ENCODE measurements at regions not wholly inside any gene's neighbourhood (a gene's known extent, or its start where the extent isn't known, plus 50 kb on each side); places are given as distances from the start of the nearest gene placed in this dataset.

GRCh38 chr1:115419571-115419970, 81.5 kb upstream of the NGF start:
- no peak for DNase-seq (ENCODE audit: low read depth in 2 of 2)

GRCh38 chr1:115413621-115414020, 75.6 kb upstream of the NGF start:
- DNase-seq (ENCODE audit: low read depth in 2 of 2) = no peak

GRCh38 chr1:115413208-115413607, 75.2 kb upstream of the NGF start:
- DNase-seq (ENCODE audit: low read depth in 2 of 2) = no peak

- no peak for DNase-seq (ENCODE audit: low read depth in 2 of 2)
These were observed 74.7 kb upstream of the NGF start for GRCh38 chr1:115412733-115413132.

GRCh38 chr1:115412286-115412685, 74.2 kb upstream of the NGF start:
- no peak for DNase-seq (ENCODE audit: low read depth in 2 of 2)

GRCh38 chr1:115411371-115412063, 73.5 kb upstream of the NGF start:
- no peak for DNase-seq (ENCODE audit: low read depth in 2 of 2)

GRCh38 chr1:115409094-115410015, 71.3 kb upstream of the NGF start:
- no peak for DNase-seq (ENCODE audit: low read depth in 2 of 2)

GRCh38 chr1:115408533-115408932, 70.5 kb upstream of the NGF start:
- DNase-seq (ENCODE audit: low read depth in 2 of 2) = no peak

- DNase-seq (ENCODE audit: low read depth in 2 of 2) = no peak
These were observed 66.9 kb upstream of the NGF start for GRCh38 chr1:115404911-115405310.

GRCh38 chr1:115402753-115403184, 64.7 kb upstream of the NGF start:
- DNase-seq (ENCODE audit: low read depth in 2 of 2) = no peak

GRCh38 chr1:115401676-115402075, 63.6 kb upstream of the NGF start:
- DNase-seq (ENCODE audit: low read depth in 2 of 2) = no peak

- no peak for DNase-seq (ENCODE audit: low read depth in 2 of 2)
These were observed 62.8 kb upstream of the NGF start for GRCh38 chr1:115400891-115401290.

- no peak for DNase-seq (ENCODE audit: low read depth in 2 of 2)
These were observed 62.4 kb upstream of the NGF start for GRCh38 chr1:115400426-115400825.

GRCh38 chr1:115398745-115399144, 60.7 kb upstream of the NGF start:
- no peak for DNase-seq (ENCODE audit: low read depth in 2 of 2)

All from activated CD4-positive, alpha-beta T cell treated with anti-CD3 and anti-CD28 coated beads for 24 hours (primary cell).